ENCODE measurements at regions not wholly inside any gene's neighbourhood (a gene's known extent, or its start where the extent isn't known, plus 50 kb on each side); places are given as distances from the start of the nearest gene placed in this dataset.

GRCh38 chrX:112197840-112198239, 115.3 kb upstream of the TRPC5 start:
- Mint-ChIP-seq H3K27ac (no peak overlapping the region), H3K36me3 (ENCODE audit: low read depth) (no peaks in the 10 kb centered on the region), H3K4me3 (no peak overlapping the region), H3K9me3 (no peaks in the 10 kb centered on the region), H3K27me3 (ENCODE audit: insufficient read depth, low read depth, poor library complexity) (no peaks in the 10 kb centered on the region), H3K4me1 (no peaks in the 10 kb centered on the region)
- no peak overlapping the region for H2AFZ ChIP-seq
- no peaks in the 10 kb centered on the region for H3K9me2 ChIP-seq (ENCODE audit: insufficient read depth)
- no peaks in the 10 kb centered on the region for H3K4me1 ChIP-seq (ENCODE audit: insufficient read depth)
- no peak for ATAC-seq
- DNase-seq (ENCODE audit: low spot score): no peak
- no peaks in the 10 kb centered on the region for H3K79me2 ChIP-seq (replicated peaks; ENCODE audit: insufficient read depth)
- no peaks in the 10 kb centered on the region for H4K20me1 ChIP-seq (replicated peaks; ENCODE audit: insufficient read depth)
- no peak overlapping the region for H3K4me3 ChIP-seq
- H3F3A ChIP-seq (replicated peaks; ENCODE audit: low read depth): no peaks in the 10 kb centered on the region
- H3K27me3 ChIP-seq (ENCODE audit: insufficient read depth): no peaks in the 10 kb centered on the region
- H3K36me3 ChIP-seq (ENCODE audit: insufficient read depth): no peaks in the 10 kb centered on the region
- TF ChIP-seq JUNB (IDR thresholded peaks at IDR 0.05; ENCODE audit: unreplicated experiment) (no peak), POLR2AphosphoS5 (IDR thresholded peaks at IDR 0.05; ENCODE audit: low read depth) (no peak), STAT1 (IDR thresholded peaks at IDR 0.05; ENCODE audit: unreplicated experiment) (no peak), NANOG (IDR thresholded peaks at IDR 0.05; ENCODE audit: borderline replicate concordance) (no peak), CREB1 (CRISPR knock-in tag; IDR thresholded peaks at IDR 0.05; ENCODE audit: low read depth) (no peak), ZNF462 (CRISPR knock-in tag; IDR thresholded peaks at IDR 0.05) (no peak), EZH2phosphoT487 (IDR thresholded peaks at IDR 0.05; ENCODE audit: unreplicated experiment) (no peak), EZH2 (IDR thresholded peaks at IDR 0.05; ENCODE audit: low read depth, unreplicated experiment) (no peak), ZNF331 (CRISPR knock-in tag; IDR thresholded peaks at IDR 0.05; ENCODE audit: low read depth) (no peak), REST (IDR thresholded peaks at IDR 0.05; ENCODE audit: unreplicated experiment) (no peak)
- TF ChIP-seq, protein P1, sequence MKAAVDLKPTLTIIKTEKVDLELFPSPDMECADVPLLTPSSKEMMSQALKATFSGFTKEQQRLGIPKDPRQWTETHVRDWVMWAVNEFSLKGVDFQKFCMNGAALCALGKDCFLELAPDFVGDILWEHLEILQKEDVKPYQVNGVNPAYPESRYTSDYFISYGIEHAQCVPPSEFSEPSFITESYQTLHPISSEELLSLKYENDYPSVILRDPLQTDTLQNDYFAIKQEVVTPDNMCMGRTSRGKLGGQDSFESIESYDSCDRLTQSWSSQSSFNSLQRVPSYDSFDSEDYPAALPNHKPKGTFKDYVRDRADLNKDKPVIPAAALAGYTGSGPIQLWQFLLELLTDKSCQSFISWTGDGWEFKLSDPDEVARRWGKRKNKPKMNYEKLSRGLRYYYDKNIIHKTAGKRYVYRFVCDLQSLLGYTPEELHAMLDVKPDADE (IDR thresholded peaks at IDR 0.05): no peak
- H3K27ac ChIP-seq (ENCODE audit: low read depth): no peak overlapping the region
- H3K4me2 ChIP-seq: no peak overlapping the region
